Sigmoid colon (tissue), 6 donors: ENCODE measurements at regions not wholly inside any gene's neighbourhood (a gene's known extent, or its start where the extent isn't known, plus 50 kb on each side); places are given as distances from the start of the nearest gene placed in this dataset.

Experiments used
- DNase-seq: peaks from one replicate; pipeline ENCODE4 v3.0.0-alpha.2; 2019
- H3K27ac ChIP-seq, 4 donors: fragments of 200-600 bp; sonication (generic); one replicate each; pipeline ENCODE4 v1.5.1; 2016 to 2019; ENCODE audit warnings: mild to moderate bottlenecking in 1 of 4
- H3K27me3 ChIP-seq, 3 donors: fragments of 200-600 bp; sonication (generic); one replicate each; pipeline ENCODE4 v1.5.1; 2019; ENCODE audit warnings: mild to moderate bottlenecking in 1 of 3
- H3K36me3 ChIP-seq, 4 donors: fragments of 200-600 bp; sonication (generic); one replicate each; pipeline ENCODE4 v1.5.1; 2016 to 2019
- H3K4me1 ChIP-seq, 4 donors: fragments of 200-600 bp; sonication (generic); one replicate each; pipeline ENCODE4 v1.5.1; 2017 to 2019
- H3K4me3 ChIP-seq, 4 donors: fragments of 200-600 bp; sonication (generic); one replicate each; pipeline ENCODE4 v1.5.1; 2017 to 2019; ENCODE audit warnings: mild to moderate bottlenecking in 2 of 4, moderate library complexity in 1 of 4
- H3K9me3 ChIP-seq, 4 donors: fragments of 200-600 bp in 3 of 4; sonication (generic) in 3 of 4; one replicate each; pipeline versions ENCODE4 v1.5.1 to v1.6.1; 2013 to 2019
- CTCF ChIP-seq, 4 experiments: fragments of 450-650 bp in 3 of 4; fragments of 200-600 bp in 1 of 4; IDR thresholded peaks; one replicate each; pipeline ENCODE4 v1.5.1; 2016 to 2019; ENCODE audit warnings: antibody characterized with exemption in 4 of 4, mild to moderate bottlenecking in 3 of 4, moderate library complexity in 2 of 4
- EP300 ChIP-seq, 4 donors: sonication (generic); formaldehyde crosslinking; IDR thresholded peaks; one replicate each; pipeline ENCODE4 v1.6.1; 2017; ENCODE audit warnings: antibody characterized with exemption in 4 of 4
- POLR2A ChIP-seq, 2 donors: fragments of 450-650 bp; IDR thresholded peaks; one replicate each; pipeline ENCODE4 v1.6.1; 2016; ENCODE audit warnings: antibody characterized with exemption in 2 of 2, mild to moderate bottlenecking in 2 of 2, moderate library complexity in 2 of 2
- POLR2AphosphoS5 ChIP-seq, 4 donors: sonication (generic); formaldehyde crosslinking; IDR thresholded peaks; one replicate each; pipeline ENCODE4 v1.6.1; 2017; ENCODE audit warnings: antibody characterized with exemption in 4 of 4
- WGBS, 2 donors: extraction: QIAGEN DNeasy Blood & Tissue Kit; methylation state at CpG; one replicate each; pipeline ENCODE4 v1.1.7; 2013; 5-methylcytosine and 5-hydroxymethylcytosine counted together
- intact Hi-C: fragments of 100-400 bp; cut with DNase I; formaldehyde crosslinking; loops from one replicate; pipeline ENCODE4 v1.15.1; 2023
- donor health status: healthy with polysubstance abuse.
- donor health status: healthy.

GRCh38 chr2:45085487-45085886 is 76.2 kb upstream of the SIX2 start:
- no peak for DNase-seq
- Histone ChIP-seq H3K27ac (no peak overlapping the region), H3K36me3 (no peaks in the 10 kb centered on the region), H3K9me3 (no peaks in the 10 kb centered on the region), H3K4me3 (no peak overlapping the region), H3K27me3 (no peaks in the 10 kb centered on the region), H3K4me1 (no peaks in the 10 kb centered on the region)
- 86 to 92% methylated on average over 4 of the region's 4 CpGs for WGBS, 2 donors
- TF ChIP-seq EP300 (IDR thresholded peaks at IDR 0.05): no peak
- TF ChIP-seq CTCF (IDR thresholded peaks at IDR 0.05): no peak
- TF ChIP-seq POLR2A (IDR thresholded peaks at IDR 0.05): no peak
- TF ChIP-seq POLR2AphosphoS5 (IDR thresholded peaks at IDR 0.05): no peak
- intact Hi-C loops: no loop called here

- Histone ChIP-seq H3K27ac (no peak overlapping the region), H3K4me1 (no peaks in the 10 kb centered on the region), H3K36me3 (no peaks in the 10 kb centered on the region), H3K4me3 (no peak overlapping the region), H3K9me3 (no peaks in the 10 kb centered on the region), H3K27me3 (no peaks in the 10 kb centered on the region)
- no peak for DNase-seq
- TF ChIP-seq POLR2AphosphoS5 (IDR thresholded peaks at IDR 0.05) (no peak), EP300 (IDR thresholded peaks at IDR 0.05) (no peak), POLR2A (IDR thresholded peaks at IDR 0.05) (no peak), CTCF (IDR thresholded peaks at IDR 0.05) (no peak)
- intact Hi-C loops: no loop called here
- 82 to 88% methylated on average over 8 of the region's 8 CpGs for WGBS, 2 donors
Observed at GRCh38 chr2:45084361-45085020, 75.2 kb upstream of the SIX2 start.

GRCh38 chr2:45083175-45083574 is 73.9 kb upstream of the SIX2 start:
- no peaks in the 10 kb centered on the region for H3K36me3 ChIP-seq
- H3K4me1 ChIP-seq: no peaks in the 10 kb centered on the region
- DNase-seq: no peak
- intact Hi-C loops: no loop called here
- H3K27ac ChIP-seq: no peak overlapping the region
- H3K9me3 ChIP-seq: no peaks in the 10 kb centered on the region
- H3K27me3 ChIP-seq: no peaks in the 10 kb centered on the region
- WGBS, 2 donors: 25 to 31% methylated on average over 4 of the region's 4 CpGs
- TF ChIP-seq EP300 (IDR thresholded peaks at IDR 0.05) (no peak), CTCF (IDR thresholded peaks at IDR 0.05) (no peak), POLR2A (IDR thresholded peaks at IDR 0.05) (no peak), POLR2AphosphoS5 (IDR thresholded peaks at IDR 0.05) (no peak)
- no peak overlapping the region for H3K4me3 ChIP-seq

- 66 to 82% methylated on average over 4 of the region's 4 CpGs for WGBS, 2 donors
- no peak overlapping the region for H3K27ac ChIP-seq
- no peaks in the 10 kb centered on the region for H3K36me3 ChIP-seq
- no peaks in the 10 kb centered on the region for H3K9me3 ChIP-seq
- no peak for DNase-seq
- intact Hi-C loops: no loop called here
- TF ChIP-seq POLR2AphosphoS5 (IDR thresholded peaks at IDR 0.05): no peak
- no peak for TF ChIP-seq CTCF (IDR thresholded peaks at IDR 0.05)
- no peak for TF ChIP-seq EP300 (IDR thresholded peaks at IDR 0.05)
- no peaks in the 10 kb centered on the region for H3K4me1 ChIP-seq
- H3K4me3 ChIP-seq: no peak overlapping the region
- H3K27me3 ChIP-seq: peaks cover 0 to 6% (median 0%) of the 10 kb centered on the region in 3 donors
Observed at GRCh38 chr2:45074713-45075112, 65.5 kb upstream of the SIX2 start.

GRCh38 chr2:45072862-45073237 is 63.6 kb upstream of the SIX2 start:
- intact Hi-C loops: no loop called here
- TF ChIP-seq EP300 (IDR thresholded peaks at IDR 0.05): no peak
- TF ChIP-seq POLR2AphosphoS5 (IDR thresholded peaks at IDR 0.05): no peak
- TF ChIP-seq CTCF (IDR thresholded peaks at IDR 0.05): no peak
- no peak for TF ChIP-seq POLR2A (IDR thresholded peaks at IDR 0.05)
- WGBS, 2 donors: 93 to 95% methylated on average over 8 of the region's 8 CpGs
- Histone ChIP-seq H3K27ac (no peak overlapping the region), H3K9me3 (no peaks in the 10 kb centered on the region), H3K4me3 (no peak overlapping the region), H3K36me3 (no peaks in the 10 kb centered on the region), H3K27me3 (peaks cover 0 to 6% (median 0%) of the 10 kb centered on the region in 3 donors), H3K4me1 (no peaks in the 10 kb centered on the region)
- DNase-seq: no peak
